ENCODE measurements at regions not wholly inside any gene's neighbourhood (a gene's known extent, or its start where the extent isn't known, plus 50 kb on each side); places are given as distances from the start of the nearest gene placed in this dataset.

DNA sequence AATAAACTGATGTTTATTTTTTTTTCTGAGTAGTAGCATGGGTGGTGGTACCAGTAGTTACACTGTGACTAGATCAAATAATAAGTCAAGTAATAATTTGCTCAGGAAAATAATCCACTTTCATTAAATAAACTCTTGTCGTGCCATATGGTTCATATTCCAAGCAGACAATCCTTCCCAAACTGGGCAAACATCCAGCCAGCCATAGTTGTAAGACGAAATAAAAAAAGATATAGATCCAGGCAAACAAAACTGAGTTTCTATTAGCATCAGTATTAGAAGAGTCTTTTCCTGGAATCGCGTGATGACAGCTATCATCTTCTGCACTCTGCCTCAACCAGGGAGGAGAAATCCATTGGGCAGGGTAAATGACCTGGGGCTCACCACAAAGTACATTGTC lies 508.4 kb upstream of the GOT2 start:
- no peak for DNase-seq (ENCODE audit: low read depth in 2 of 2)

DNA sequence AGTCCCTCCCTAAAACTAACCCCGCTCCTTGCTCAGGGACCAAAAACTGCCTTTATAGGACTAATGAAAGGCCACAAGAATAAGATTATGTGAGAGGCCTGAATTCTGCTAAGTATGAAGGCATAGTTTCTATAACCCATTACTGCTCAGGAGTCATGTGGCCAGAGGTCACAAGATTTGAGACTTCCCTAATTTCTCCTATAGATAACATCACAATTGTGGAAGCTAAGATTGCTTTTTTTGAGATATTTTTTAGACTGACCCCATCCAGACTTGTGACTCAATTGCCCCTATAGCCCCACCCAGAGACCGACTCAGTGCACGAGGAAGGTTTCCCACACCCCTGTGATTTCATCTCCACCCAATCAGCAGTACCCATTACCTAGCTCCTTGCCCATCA lies 504.1 kb upstream of the GOT2 start:
- no peak for DNase-seq (ENCODE audit: low read depth in 2 of 2)

DNA sequence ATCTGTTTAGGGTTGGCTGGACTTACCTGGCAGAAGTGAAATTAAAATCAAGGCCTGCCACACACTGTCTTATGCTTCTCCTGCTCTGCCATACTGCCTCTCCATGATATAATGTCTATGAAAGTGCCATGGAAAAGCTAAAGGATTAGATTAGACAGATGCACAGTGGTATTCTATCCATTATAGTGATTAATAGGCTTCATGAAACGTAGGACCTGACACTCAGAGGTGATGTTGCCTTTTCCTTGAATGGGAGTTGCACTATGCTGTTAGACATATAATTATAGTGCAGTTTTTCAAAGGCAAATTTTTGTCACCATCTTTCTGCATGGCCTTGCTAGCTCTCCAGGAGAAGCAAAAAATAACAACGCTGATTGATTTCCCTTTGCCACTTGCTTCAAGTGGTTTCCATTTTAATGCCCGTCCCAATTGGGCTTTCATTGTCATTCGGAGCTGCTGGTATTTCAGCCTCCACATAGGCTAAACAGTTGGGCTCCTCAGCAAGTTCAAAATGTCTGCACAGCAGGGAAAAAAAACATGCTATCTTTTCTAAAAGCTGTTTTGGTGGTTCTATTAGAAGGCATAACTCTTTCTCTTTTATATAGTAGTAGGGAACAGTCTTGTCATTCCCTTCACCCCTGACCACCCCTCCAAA lies 502.8 kb upstream of the GOT2 start:
- no peak for DNase-seq (ENCODE audit: low read depth in 2 of 2)

DNA sequence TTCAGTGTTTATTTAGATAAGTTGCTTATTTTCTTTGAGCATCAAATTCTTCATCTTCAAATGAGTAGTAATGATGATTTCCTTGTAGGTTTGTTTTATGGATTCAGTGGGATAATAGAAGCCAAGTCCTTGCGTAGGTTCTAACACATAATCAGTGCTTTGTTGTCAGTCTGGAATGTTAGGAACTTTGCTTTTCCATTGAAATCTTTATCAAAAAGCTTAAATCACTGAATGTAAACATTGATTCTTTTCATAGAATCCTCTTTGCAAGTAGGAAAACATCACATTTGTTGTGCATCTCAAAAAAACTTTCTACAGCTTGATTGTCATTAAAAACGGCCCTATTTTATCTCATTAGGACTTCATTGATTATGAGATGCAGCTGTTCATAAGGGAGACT lies 490.3 kb upstream of the GOT2 start:
- no peak for DNase-seq (ENCODE audit: low read depth in 2 of 2)

DNA sequence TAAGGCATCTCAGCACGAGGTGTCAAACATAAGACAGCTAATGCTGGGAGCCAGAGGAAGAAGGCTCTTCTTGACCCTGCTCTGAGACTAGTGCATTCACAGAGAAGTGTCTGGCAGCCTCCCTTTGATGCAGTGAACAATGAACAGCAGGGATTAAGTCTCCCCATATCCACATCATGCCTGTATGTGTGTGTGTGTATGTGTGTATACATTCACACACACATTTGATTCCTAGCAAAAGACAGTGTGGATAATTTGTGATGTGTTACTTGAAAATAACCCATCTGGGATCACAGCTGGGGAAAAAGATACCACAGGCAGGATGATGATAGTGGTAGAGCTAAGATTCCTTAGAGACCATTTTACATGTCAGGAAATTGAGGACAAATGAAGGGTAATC lies 485.9 kb upstream of the GOT2 start:
- DNase-seq (ENCODE audit: low read depth in 2 of 2), result no peak

DNA sequence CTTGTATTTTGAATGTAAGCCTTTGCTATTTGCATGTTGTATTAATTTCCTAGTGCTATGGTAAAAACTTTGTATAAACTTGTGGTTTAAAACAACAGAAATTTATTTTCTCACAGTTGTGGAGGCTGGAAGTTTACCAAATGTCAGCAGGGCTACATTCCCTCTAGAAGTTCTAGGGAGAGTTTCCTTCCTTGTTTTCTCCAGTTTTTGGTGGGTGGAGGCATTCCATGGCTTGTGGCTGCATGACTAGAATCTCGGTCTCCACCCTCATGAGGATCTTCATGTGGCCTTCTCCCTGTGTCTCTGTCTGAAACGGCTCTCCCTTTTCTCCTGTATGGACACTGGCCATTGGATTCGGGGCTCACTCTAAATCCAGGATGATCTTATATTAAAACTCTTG lies 482.2 kb upstream of the GOT2 start:
- DNase-seq (ENCODE audit: low read depth in 2 of 2), result no peak

DNA sequence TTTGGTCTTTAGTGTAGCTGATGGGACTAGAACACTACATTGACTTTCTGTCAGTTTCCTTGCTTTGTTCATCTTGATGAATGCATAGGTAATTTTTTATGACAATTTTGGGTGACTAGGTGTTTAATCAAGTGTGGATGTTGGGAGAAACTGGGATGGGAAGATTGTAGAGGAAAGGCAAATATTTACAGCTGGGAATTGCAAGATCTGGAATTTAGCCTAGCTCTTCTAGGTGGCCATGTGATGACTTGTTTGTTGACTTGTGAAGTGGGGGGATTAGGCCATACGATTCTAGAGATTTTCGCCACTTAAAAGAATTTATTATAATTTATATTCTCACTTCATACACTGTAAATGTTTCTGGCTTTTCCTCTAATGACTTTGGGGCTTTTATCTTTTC lies 480.3 kb upstream of the GOT2 start:
- no peak for DNase-seq (ENCODE audit: low read depth in 2 of 2)

DNA sequence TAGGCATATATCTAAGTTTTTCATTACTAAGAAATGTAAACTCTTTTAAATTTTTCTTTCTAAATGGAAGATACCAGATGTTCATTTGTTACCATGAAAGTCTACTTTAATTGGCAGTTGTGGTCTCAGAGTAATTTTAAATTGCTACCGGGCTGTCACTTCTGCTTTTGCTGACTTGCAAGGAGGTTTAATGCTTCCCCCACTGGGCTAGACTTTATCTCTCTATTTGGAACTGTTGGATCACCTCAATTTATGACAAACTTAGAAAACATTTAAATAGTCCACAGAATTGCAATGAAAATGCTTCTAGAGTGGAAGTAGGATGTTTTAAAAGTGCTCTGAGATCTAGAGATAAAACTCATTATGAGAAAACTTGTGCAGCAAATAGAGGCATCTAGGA lies 479.8 kb upstream of the GOT2 start:
- no peak for DNase-seq (ENCODE audit: low read depth in 2 of 2)

DNA sequence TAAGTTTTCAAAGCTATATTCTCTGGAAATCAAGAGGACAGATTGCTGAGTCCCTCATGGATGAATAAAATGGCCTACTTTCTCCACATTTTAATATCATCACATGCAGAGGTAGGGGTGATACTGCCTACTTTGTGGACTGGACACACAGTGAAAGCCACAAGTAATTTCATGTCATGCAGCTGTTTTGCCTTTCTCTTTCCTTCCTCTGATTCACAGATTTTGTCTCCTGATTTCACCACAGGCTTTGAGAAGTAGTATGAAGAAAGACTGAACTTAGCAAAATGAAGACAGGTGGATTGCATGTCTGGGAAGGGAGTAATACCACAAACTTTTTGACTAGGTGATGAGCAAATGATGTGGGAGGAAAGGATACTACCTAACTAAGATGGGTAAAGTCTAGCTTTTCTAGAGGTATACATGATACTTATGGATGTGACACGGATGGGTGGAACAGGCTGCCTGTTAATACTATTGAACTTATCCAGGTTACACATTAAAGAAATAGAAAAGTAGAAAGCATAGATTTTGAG lies 478.4 kb upstream of the GOT2 start:
- no peak for DNase-seq (ENCODE audit: low read depth in 2 of 2)

DNA sequence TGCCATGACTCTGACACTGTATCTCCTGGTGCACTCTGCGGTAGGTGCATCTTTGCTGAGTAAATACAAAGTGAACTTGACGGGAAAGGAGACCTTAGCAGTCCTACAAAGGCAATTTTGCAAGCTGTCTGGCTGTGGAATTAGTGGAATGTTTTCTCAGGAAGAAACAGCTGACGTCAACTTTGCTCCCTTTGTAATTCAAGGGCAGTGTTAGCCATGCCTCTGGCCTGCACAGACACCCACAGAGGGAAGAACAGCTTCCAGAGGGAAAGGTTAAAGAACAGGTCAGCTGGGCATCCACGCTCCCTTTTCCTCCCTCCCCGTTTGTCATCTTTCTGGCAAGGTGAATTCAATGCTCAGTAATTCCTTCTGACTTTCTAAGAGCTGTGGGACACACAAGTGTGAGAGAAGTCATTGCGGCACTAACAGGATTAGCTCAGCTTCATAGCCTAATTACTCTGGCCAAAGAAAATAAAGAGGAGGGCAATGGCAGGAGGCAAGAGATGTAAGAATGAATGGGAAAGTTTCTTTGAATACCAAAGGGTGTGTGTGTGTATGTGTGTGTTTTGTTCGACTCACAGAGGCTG lies 476.9 kb upstream of the GOT2 start:
- no peak for DNase-seq (ENCODE audit: low read depth in 2 of 2)

DNA sequence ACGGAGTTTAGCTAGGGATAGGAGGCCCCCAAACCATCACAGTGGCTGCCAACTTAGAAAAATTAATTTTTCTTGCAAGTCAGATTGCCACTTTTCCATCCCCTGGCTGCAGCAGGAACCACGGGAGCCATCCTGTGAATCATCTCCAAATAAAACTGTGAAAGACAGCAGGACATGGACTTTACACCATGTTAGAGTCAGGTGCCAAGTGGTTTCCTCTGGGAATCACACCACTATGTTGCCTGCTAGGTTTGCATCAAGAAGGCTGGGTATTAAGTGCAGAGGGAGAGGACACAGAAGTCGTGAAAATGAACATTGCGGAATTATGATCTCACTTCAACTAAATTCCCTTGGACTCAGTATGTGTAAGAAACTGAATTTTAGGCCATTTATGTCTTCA lies 471.3 kb upstream of the GOT2 start:
- no peak for DNase-seq (ENCODE audit: low read depth in 2 of 2)

DNA sequence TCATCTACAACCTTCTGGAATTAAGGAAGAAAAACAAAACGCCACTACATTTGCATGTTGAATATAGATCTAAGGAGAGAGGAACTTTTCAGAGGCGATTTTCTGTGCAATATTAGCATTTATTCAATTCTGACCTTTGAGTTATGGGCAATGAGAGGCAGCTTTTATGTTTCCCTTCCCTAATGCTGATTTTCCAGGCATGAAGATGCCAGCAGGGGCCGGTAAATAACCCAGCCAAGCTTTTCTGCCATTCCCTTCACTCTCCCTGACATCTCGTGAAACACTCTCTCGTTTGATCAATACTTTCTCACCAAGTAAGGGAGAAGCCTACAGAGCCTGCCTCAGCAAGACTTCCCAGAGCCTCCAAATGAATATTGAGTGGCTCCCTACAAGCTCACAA lies 470.5 kb upstream of the GOT2 start:
- no peak for DNase-seq (ENCODE audit: low read depth in 2 of 2)

DNA sequence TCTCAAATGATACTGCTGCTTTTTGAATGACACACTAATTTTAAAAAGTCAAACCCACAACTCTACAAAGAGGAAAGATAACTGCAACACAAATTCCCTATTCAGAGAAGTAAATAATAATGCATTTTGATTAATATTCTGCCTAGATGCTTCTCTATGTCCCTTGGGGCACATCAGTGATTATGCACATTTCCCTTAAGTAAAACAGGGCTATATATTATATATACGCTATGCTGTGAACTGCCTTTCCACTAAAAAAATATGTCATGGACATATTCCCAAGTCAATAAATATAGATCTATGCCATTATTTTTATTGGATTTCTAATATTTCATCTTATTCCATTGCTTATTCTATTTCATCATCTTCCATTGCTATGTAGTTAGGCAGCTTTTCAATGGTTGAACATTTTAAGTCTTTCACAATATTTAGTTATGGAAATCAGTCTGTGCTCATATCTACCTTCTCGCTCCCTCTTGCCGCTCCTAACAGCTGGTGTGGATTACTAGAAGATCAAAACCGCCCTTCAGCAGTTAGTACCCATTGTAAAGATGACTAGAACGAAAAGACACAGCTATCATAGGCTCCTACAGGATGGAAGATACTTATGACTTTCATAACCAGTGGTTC lies 468.2 kb upstream of the GOT2 start:
- no peak for DNase-seq (ENCODE audit: low read depth in 2 of 2)

DNA sequence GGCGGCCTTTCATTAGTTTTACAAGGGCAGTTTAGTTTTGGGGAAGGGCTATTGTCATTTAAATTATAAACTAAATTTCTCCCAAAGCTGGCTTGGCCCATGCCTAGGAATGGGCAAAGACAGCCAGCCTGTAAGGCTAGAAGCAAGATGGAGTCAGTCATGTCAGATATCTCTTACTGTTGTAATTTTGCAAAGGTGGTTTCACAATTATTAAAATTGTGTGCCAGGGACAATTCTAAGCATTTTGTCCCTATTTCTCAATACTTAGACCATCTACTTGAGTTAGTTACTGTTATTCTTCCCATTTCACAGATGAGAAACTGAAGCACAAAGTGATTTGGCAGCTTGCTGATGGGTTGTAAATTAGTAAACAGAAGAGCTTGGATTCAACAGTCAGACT lies 467.7 kb upstream of the GOT2 start:
- DNase-seq (ENCODE audit: low read depth in 2 of 2), result no peak

DNA sequence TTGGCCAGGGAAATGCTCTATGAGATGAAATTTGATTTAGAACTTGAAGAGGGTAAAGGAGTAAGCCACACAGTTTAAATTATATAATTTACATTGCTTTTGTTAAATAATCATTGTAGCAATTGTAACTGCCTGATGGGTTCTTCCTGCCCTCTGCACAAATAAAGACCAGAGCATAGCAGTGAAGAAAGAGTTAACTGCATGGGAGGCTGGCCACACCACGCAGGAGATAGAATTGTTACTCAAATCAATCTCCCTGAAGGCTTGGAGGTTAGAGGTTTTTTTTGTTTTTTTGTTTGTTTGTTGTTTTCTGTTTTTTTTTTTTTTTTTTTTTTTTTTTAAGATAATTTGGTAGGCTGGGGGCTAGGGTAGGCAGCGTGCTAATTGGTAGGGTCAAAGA lies 467.0 kb upstream of the GOT2 start:
- no peak for DNase-seq (ENCODE audit: low read depth in 2 of 2)

DNA sequence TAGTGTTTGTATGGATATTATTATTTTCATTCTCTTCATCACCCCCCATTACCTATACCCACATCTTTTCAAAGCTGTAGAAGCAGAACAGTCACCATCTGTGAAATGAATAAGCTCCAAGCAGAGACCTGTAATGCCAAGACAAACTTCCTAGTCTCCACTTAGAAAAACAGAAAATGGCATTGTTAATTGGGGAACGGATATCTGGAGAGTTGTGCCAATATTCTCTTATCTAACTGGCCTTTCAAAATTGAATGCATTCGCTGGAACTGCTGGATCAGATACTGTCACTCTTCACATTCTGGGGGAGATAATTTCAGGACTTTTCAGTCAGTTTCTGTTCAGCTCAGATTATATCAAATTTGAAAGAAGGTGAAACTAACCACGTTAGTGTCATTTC lies 464.4 kb upstream of the GOT2 start:
- no peak for DNase-seq (ENCODE audit: low read depth in 2 of 2)

DNA sequence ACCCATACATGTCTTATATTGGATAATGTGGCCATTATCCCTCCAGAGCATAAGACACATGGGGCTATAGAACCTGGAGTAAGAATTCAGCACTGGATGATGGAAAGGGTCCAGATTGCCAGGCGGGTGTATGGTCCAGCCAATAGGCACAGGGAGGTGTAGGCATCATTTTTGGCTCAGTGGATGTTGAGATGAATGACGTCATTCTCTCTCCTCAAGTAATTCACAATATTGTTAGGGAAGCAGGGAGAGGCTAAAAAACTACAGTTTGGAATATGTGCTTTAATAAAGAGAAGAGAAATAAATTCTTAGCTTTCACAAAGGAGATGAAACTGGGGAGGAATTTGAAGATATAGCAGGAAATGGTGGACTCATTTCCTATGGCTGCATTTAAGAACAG lies 461.1 kb upstream of the GOT2 start:
- DNase-seq (ENCODE audit: low read depth in 2 of 2), result no peak

DNA sequence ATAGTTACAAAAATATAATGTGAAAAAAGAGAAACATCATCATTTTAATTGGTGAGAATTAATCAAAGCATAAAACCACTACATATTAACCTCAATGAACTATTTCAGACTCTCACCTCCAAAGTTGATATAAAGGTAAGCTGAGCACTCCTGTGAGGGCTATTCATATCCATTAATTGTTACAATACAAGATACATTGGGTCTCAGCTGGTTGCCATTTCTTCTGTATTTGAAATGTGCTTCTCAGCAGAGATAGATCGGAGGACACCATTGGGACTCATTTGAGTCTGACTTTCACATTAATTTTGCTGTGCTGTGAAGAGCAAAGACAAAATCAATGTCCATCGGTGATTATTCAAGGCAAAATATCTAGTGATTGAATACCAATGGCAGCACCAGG lies 459.5 kb upstream of the GOT2 start:
- DNase-seq (ENCODE audit: low read depth in 2 of 2), result no peak

DNA sequence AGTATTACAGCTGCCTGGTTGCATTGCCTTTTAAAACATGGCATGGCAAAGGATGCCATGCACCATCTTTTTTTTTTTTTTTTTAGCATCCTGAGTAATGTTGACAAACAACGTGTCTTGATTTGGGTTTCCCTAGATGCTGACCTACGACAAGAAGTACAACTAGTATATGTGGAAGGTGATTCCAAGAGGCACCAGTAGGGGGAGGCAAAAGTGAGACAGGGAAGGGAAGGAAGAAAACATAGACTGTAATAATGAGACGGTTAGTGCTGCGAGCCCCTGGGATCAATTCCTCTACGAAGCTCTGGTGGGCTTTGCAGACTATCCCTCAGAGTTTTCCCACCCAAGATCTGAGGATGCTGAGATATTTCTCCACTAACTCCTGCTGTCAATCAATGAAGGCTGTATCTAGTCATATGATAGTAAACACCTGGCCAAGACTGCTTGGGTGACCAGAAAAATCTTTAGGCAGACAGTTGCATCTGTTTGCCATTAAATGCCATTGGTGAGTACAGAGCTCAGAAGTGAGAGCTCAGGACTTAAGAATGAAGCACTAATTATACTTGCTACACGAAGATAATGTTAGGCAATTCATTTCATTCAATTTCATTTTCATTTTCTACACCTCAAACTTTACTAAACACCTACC lies 458.6 kb upstream of the GOT2 start:
- peak in 1 of 2 donors; percentile 5 for DNase-seq (ENCODE audit: low read depth in 2 of 2)

DNA sequence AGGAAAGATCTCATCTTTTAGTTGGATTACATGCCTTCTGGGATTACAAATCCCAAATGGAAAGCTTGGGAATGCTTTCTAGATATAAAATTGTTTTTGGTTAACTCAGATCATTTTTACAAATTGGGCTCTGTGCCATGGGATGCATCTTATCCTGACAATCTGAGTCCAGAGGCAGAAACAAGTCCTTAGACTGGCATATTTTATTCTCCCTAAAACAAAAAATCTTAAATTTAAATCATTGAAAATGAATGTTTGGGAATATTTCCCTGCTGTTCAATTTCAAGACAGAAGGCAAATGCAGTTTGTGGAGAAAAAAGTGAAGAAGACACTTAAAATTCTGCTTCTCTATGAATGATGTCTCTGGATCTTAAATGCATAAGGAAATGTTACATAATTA lies 456.6 kb upstream of the GOT2 start:
- DNase-seq (ENCODE audit: low read depth in 2 of 2), result no peak

DNA sequence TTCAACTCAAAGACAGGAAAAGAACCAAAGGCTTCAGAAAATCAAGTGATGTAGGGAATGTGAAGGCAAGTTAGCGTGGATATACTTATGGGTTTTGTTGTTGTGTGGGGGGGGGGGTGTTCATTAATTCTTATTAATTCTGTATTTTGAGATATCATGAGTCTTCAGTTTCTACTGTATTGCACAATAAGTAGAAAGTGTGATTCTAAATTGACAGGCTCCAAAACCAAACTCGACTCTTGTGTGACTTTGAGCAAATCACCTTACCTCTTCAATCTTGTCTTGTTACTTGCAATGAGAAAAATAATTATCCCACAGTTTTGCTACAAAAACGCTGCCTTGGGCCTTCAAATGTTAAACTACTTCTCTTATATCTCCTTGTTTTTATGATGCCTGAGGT lies 453.9 kb upstream of the GOT2 start:
- no peak for DNase-seq (ENCODE audit: low read depth in 2 of 2)

DNA sequence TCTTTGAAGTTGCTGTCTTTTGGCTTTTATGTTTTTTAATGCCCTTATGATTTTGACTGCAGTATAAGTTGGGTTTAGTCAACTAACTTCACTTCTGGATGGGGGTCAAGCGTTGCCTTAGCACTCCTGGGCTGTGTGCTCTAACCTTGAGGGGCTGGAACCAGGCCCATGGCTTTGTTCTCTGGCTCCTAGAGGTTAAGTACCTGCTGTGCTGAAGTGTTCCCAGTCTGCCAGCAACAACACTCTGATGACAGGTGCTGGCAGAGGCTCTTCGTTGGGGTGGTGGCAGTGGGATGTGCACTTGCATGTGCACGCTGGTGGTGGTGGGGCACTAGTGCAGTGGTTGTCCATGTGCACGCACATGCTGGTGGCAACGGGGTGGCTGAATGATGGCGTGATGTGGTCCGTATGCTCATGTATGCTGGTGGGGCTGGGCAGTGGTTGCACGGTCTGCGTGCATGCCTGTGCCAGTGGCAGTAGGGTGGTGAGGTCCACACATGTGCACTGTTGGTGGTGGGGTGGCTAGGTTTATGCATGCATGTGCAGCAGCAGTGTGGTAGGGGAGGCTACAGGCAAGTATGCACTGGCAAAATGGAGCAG lies 447.8 kb upstream of the GOT2 start:
- DNase-seq (ENCODE audit: low read depth in 2 of 2), result no peak

DNA sequence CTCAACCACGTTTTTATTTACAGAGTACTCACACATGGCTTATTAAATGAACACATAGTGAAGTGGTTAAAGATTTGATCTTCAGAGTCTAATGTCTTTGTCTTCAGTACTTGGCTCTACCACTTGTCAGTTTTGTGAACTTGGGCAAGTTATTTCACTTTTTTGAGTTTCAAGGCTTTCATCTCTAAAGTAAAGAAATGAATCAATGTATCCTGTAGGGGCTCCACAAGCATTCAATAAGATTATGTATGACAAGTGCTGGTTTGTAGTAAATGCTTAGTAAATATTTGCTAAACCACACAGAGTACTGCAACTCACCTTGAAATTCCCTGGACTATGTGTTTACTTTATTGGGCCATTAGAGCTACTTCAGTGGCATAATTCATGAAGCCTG lies 446.0 kb upstream of the GOT2 start:
- DNase-seq (ENCODE audit: low read depth in 2 of 2), result no peak
